ENCODE measurements at regions not wholly inside any gene's neighbourhood (a gene's known extent, or its start where the extent isn't known, plus 50 kb on each side); places are given as distances from the start of the nearest gene placed in this dataset.

GRCh38 chr9:108078811-108079210, 589.2 kb upstream of the KLF4 start:
- Histone ChIP-seq H3K27ac (no peak overlapping the region), H3K4me3 (no peak overlapping the region), H3K4me1 (no peaks in the 10 kb centered on the region), H3K27me3 (no peaks in the 10 kb centered on the region), H3K9me3 (no peaks in the 10 kb centered on the region), H3K36me3 (no peaks in the 10 kb centered on the region)
- WGBS, 2 donors (ENCODE audit: low coverage in 1 of 2) = 89 to 100% methylated on average over 1 to 2 of the region's 2 CpGs
- intact Hi-C loops (cut with DNase I; ENCODE audit: low total_unique reads) (no loop called here), in situ Hi-C loops (cut with MboI; ENCODE audit: low pct_ligation_motif_present in 1 of 4, low pct_unique_long_range_greater_than_20kb in 1 of 4, low sequenced_read_pairs in 3 of 4) (no loop called here)
- no peak for DNase-seq
- TF ChIP-seq POLR2AphosphoS5 (IDR thresholded peaks at IDR 0.05) (no peak), EP300 (IDR thresholded peaks at IDR 0.05; ENCODE audit: low read depth) (no peak)

- Histone ChIP-seq H3K9me3 (no peaks in the 10 kb centered on the region), H3K4me3 (no peak overlapping the region), H3K36me3 (no peaks in the 10 kb centered on the region), H3K4me1 (no peaks in the 10 kb centered on the region), H3K27me3 (no peaks in the 10 kb centered on the region), H3K27ac (no peak overlapping the region)
- in situ Hi-C loops (cut with MboI; ENCODE audit: low pct_ligation_motif_present in 1 of 4, low pct_unique_long_range_greater_than_20kb in 1 of 4, low sequenced_read_pairs in 3 of 4) (no loop called here), intact Hi-C loops (cut with DNase I; ENCODE audit: low total_unique reads) (no loop called here)
- DNase-seq = no peak
- TF ChIP-seq CTCF (IDR thresholded peaks at IDR 0.05) = no peak
- no peak for TF ChIP-seq POLR2A (IDR thresholded peaks at IDR 0.05)
- no peak for TF ChIP-seq EP300 (IDR thresholded peaks at IDR 0.05; ENCODE audit: low read depth)
- TF ChIP-seq POLR2AphosphoS5 (IDR thresholded peaks at IDR 0.05) = no peak
- 76 to 84% methylated on average over 2 to 8 of the region's 8 CpGs for WGBS, 2 donors (ENCODE audit: low coverage in 1 of 2)
Observed at GRCh38 chr9:108078375-108078774, 588.8 kb upstream of the KLF4 start.

GRCh38 chr9:108077556-108077955, 588.0 kb upstream of the KLF4 start:
- WGBS, 2 donors (ENCODE audit: low coverage in 1 of 2) = 85 to 91% methylated on average over 6 to 10 of the region's 10 CpGs

GRCh38 chr9:108074900-108075299, 585.3 kb upstream of the KLF4 start:
- H3K9me3 ChIP-seq = no peaks in the 10 kb centered on the region
- in situ Hi-C loops (cut with MboI; ENCODE audit: low pct_ligation_motif_present in 1 of 4, low pct_unique_long_range_greater_than_20kb in 1 of 4, low sequenced_read_pairs in 3 of 4) (loop anchor here in 1 of 4 donors (25.0 kb wide), 1 partner anchor 87 kb away; no protein-coding TSS in a partner anchor), intact Hi-C loops (cut with DNase I; ENCODE audit: low total_unique reads) (no loop called here)
- DNase-seq = no peak
- H3K27ac ChIP-seq = no peak overlapping the region
- TF ChIP-seq POLR2AphosphoS5 (IDR thresholded peaks at IDR 0.05) = no peak
- TF ChIP-seq EP300 (IDR thresholded peaks at IDR 0.05; ENCODE audit: low read depth) = no peak
- no peak for TF ChIP-seq CTCF (IDR thresholded peaks at IDR 0.05)
- TF ChIP-seq POLR2A (IDR thresholded peaks at IDR 0.05) = no peak
- no peaks in the 10 kb centered on the region for H3K27me3 ChIP-seq
- no peaks in the 10 kb centered on the region for H3K36me3 ChIP-seq
- 76% methylated on average over 5 of the region's 5 CpGs; no CpG with 5 or more reads in 1 of the 2 donors for WGBS, 2 donors (ENCODE audit: low coverage in 1 of 2)
- H3K4me1 ChIP-seq = no peaks in the 10 kb centered on the region
- H3K4me3 ChIP-seq = no peak overlapping the region

More at GRCh38 chr9:108077556-108077955, 588.0 kb upstream of the KLF4 start:
- intact Hi-C loops (cut with DNase I; ENCODE audit: low total_unique reads) = no loop called here
- H3K4me3 ChIP-seq = no peak overlapping the region
- in situ Hi-C loops (cut with MboI; ENCODE audit: low pct_ligation_motif_present in 1 of 4, low pct_unique_long_range_greater_than_20kb in 1 of 4, low sequenced_read_pairs in 3 of 4) = no loop called here
- no peaks in the 10 kb centered on the region for H3K4me1 ChIP-seq
- H3K9me3 ChIP-seq = no peaks in the 10 kb centered on the region
- H3K27ac ChIP-seq = no peak overlapping the region
- TF ChIP-seq POLR2A (IDR thresholded peaks at IDR 0.05) = no peak
- no peak for TF ChIP-seq POLR2AphosphoS5 (IDR thresholded peaks at IDR 0.05)
- TF ChIP-seq EP300 (IDR thresholded peaks at IDR 0.05; ENCODE audit: low read depth) = no peak
- no peak for TF ChIP-seq CTCF (IDR thresholded peaks at IDR 0.05)
- H3K27me3 ChIP-seq = no peaks in the 10 kb centered on the region
- H3K36me3 ChIP-seq = no peaks in the 10 kb centered on the region
- no peak for DNase-seq

- Histone ChIP-seq H3K36me3 (no peaks in the 10 kb centered on the region), H3K4me3 (no peak overlapping the region), H3K9me3 (no peaks in the 10 kb centered on the region), H3K27ac (no peak overlapping the region), H3K4me1 (no peaks in the 10 kb centered on the region), H3K27me3 (no peaks in the 10 kb centered on the region)
- TF ChIP-seq EP300 (IDR thresholded peaks at IDR 0.05; ENCODE audit: low read depth) = no peak
- no peak for TF ChIP-seq POLR2AphosphoS5 (IDR thresholded peaks at IDR 0.05)
- no peak for TF ChIP-seq CTCF (IDR thresholded peaks at IDR 0.05)
- no peak for TF ChIP-seq POLR2A (IDR thresholded peaks at IDR 0.05)
- DNase-seq = no peak
- 74 to 100% methylated on average over 1 to 6 of the region's 6 CpGs for WGBS, 2 donors (ENCODE audit: low coverage in 1 of 2)
- intact Hi-C loops (cut with DNase I; ENCODE audit: low total_unique reads) = no loop called here
- in situ Hi-C loops (cut with MboI; ENCODE audit: low pct_ligation_motif_present in 1 of 4, low pct_unique_long_range_greater_than_20kb in 1 of 4, low sequenced_read_pairs in 3 of 4) = loop anchor here in 1 of 4 donors (25.0 kb wide), 1 partner anchor 88 kb away; no protein-coding TSS in a partner anchor
Observed at GRCh38 chr9:108073823-108074222, 584.3 kb upstream of the KLF4 start.

All from transverse colon (tissue), 4 donors.